Liver (tissue), 8 donors: ENCODE measurements at regions not wholly inside any gene's neighbourhood (a gene's known extent, or its start where the extent isn't known, plus 50 kb on each side); places are given as distances from the start of the nearest gene placed in this dataset.

ENCODE experiments used
- DNase-seq: peaks from one replicate; pipeline ENCODE4 v3.0.0-alpha.2; 2017; ENCODE audit warnings: low spot score
- H3K27ac ChIP-seq, 2 donors: one replicate each; pipeline ENCODE4 v1.7.0; 2013; ENCODE audit warnings: inconsistent platforms in 2 of 2, low read length in 2 of 2, control low read depth in 1 of 2, low read depth in 1 of 2, mild to moderate bottlenecking in 1 of 2
- H3K27me3 ChIP-seq, 4 donors: one replicate each; pipeline versions ENCODE4 v1.6.1 to v1.7.0; 2013; ENCODE audit warnings: low read length in 3 of 4, inconsistent platforms in 1 of 4, mild to moderate bottlenecking in 1 of 4, moderate library complexity in 1 of 4; ENCODE audit not compliant: control insufficient read depth in 4 of 4, insufficient read depth in 4 of 4
- H3K36me3 ChIP-seq, 4 donors: one replicate each; pipeline versions ENCODE4 v1.6.1 to v1.7.0; 2013; ENCODE audit warnings: low read length in 3 of 4, mild to moderate bottlenecking in 3 of 4, low read depth in 1 of 4, moderate library complexity in 1 of 4; ENCODE audit not compliant: control insufficient read depth in 4 of 4, insufficient read depth in 3 of 4
- H3K4me1 ChIP-seq, 4 donors: one replicate each; pipeline versions ENCODE4 v1.6.1 to v1.7.0; 2013; ENCODE audit warnings: low read length in 3 of 4, mild to moderate bottlenecking in 3 of 4, moderate library complexity in 1 of 4; ENCODE audit not compliant: control insufficient read depth in 4 of 4, insufficient read depth in 4 of 4
- H3K4me3 ChIP-seq, 3 donors: one replicate each; pipeline versions ENCODE4 v1.6.1 to v1.7.0; 2013; ENCODE audit warnings: low read length in 3 of 3, control low read depth in 1 of 3, low read depth in 1 of 3, mild to moderate bottlenecking in 1 of 3
- H3K9ac ChIP-seq, 2 donors: one replicate each; pipeline ENCODE4 v1.7.0; 2013; ENCODE audit warnings: low read length in 2 of 2, mild to moderate bottlenecking in 2 of 2, moderate library complexity in 2 of 2, control low read depth in 1 of 2, low read depth in 1 of 2
- H3K9me3 ChIP-seq, 4 donors: one replicate each; pipeline versions ENCODE4 v1.6.1 to v1.7.0; 2013; ENCODE audit warnings: low read length in 3 of 4; ENCODE audit not compliant: control insufficient read depth in 4 of 4
- ATF3 ChIP-seq: IDR thresholded peaks from 2 replicates; pipeline ENCODE4 v1.6.1; 2016; ENCODE audit warnings: antibody characterized with exemption
- EGR1 ChIP-seq, 2 donors: IDR thresholded peaks; 2 replicates each; pipeline ENCODE4 v1.6.1; 2016 to 2018; ENCODE audit warnings: antibody characterized with exemption in 2 of 2, low read depth in 2 of 2
- FOXA1 ChIP-seq: IDR thresholded peaks from 2 replicates; pipeline ENCODE4 v1.6.1; 2016; ENCODE audit warnings: antibody characterized with exemption
- FOXA2 ChIP-seq: IDR thresholded peaks from 2 replicates; pipeline ENCODE4 v1.6.1; 2016; ENCODE audit warnings: antibody characterized with exemption
- GABPA ChIP-seq, 2 donors: IDR thresholded peaks in 1 of 2; conservative IDR thresholded peaks in 1 of 2; 2 replicates each; pipeline ENCODE4 v1.6.1; 2016; ENCODE audit warnings: antibody characterized with exemption in 2 of 2, mild to moderate bottlenecking in 1 of 2, moderate library complexity in 1 of 2
- HNF4A ChIP-seq, 2 donors: conservative IDR thresholded peaks; 2 replicates each; pipeline ENCODE4 v1.6.1; 2016; ENCODE audit warnings: antibody characterized with exemption in 2 of 2, mild to moderate bottlenecking in 2 of 2
- JUND ChIP-seq, 2 donors: IDR thresholded peaks; 2 replicates each; pipeline ENCODE4 v1.6.1; 2016; ENCODE audit warnings: antibody characterized with exemption in 2 of 2
- MAX ChIP-seq: IDR thresholded peaks from 2 replicates; pipeline ENCODE4 v1.6.1; 2016; ENCODE audit warnings: antibody characterized with exemption
- NR2F2 ChIP-seq: IDR thresholded peaks from 2 replicates; pipeline ENCODE4 v1.6.1; 2016; ENCODE audit warnings: antibody characterized with exemption
- RAD21 ChIP-seq, 2 donors: IDR thresholded peaks; 2 replicates each; pipeline ENCODE4 v1.6.1; 2016; ENCODE audit warnings: antibody characterized with exemption in 2 of 2, mild to moderate bottlenecking in 2 of 2
- REST ChIP-seq: IDR thresholded peaks from 2 replicates; pipeline ENCODE4 v1.6.1; 2016; ENCODE audit warnings: antibody characterized with exemption, mild to moderate bottlenecking
- RXRA ChIP-seq, 2 donors: IDR thresholded peaks; 2 replicates each; pipeline ENCODE4 v1.6.1; 2017 to 2018; ENCODE audit warnings: antibody characterized with exemption in 2 of 2, mild to moderate bottlenecking in 1 of 2
- SP1 ChIP-seq: IDR thresholded peaks from 2 replicates; pipeline ENCODE4 v1.6.1; 2018; ENCODE audit warnings: antibody characterized with exemption, mild to moderate bottlenecking
- TAF1 ChIP-seq: conservative IDR thresholded peaks from 2 replicates; pipeline ENCODE4 v1.6.1; 2016; ENCODE audit warnings: antibody characterized with exemption, mild to moderate bottlenecking
- YY1 ChIP-seq: IDR thresholded peaks from 2 replicates; pipeline ENCODE4 v1.6.1; 2016; ENCODE audit warnings: antibody characterized with exemption, mild to moderate bottlenecking
- ZBTB33 ChIP-seq: IDR thresholded peaks from 2 replicates; pipeline ENCODE4 v1.6.1; 2016; ENCODE audit warnings: antibody characterized with exemption
- WGBS: extraction: QIAGEN DNeasy Blood & Tissue Kit; methylation state at CpG from one replicate; pipeline ENCODE4 v1.1.7; 2013; 5-methylcytosine and 5-hydroxymethylcytosine counted together
- TF ChIP-seq, protein P1 (sequence below): fragments of 150-350 bp; IDR thresholded peaks from 2 replicates; pipeline ENCODE4 v1.5.1; 2017; ENCODE audit warnings: improper control_type of control experiment, low read depth, low read length; ENCODE audit not compliant: missing input control
- donor health status: healthy.
- donor health status: healthy.
- donor health status: healthy.
- donor health status: healthy.
- donor health status: healthy.

DNA sequence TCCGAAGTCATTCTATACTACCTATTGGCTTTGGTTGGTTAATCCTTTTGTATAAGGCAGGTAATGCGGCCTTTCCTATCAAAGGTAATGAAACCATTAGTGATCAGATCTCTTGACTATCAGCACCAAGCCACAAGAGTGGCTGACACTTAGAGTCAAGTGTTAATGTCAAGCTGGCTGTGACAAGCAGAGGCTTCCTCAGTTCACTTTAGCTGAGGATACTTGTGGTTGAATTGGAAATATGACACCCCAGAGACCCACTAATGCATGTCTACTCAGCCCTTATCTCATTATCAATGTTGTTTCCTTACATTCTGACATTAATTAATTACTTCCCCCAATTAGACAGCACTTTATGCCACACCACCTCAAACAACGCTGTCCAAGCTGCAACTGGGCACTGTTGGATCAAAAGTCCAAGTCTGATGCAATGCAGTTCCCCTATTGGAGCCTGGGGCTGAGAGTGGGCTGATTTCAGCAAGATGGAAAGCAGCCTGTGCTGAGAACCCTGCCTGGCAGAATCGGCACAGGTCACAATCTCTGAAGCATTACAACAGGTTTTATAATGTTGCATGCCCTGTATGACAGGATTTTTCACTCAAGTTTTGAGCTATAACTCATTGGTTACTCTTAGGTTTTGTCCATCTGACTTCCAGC is 273.5 kb downstream of the COL12A1 start:
- Histone ChIP-seq H3K9me3 (no peaks in the 10 kb centered on the region), H3K27me3 (no peaks in the 10 kb centered on the region), H3K36me3 (no peaks in the 10 kb centered on the region), H3K4me1 (no peaks in the 10 kb centered on the region), H3K9ac (no peak overlapping the region), H3K27ac (no peak overlapping the region), H3K4me3 (no peak overlapping the region)
- DNase-seq = no peak
- WGBS = 53% methylated on average over 4 of the region's 4 CpGs
- no peak for TF ChIP-seq NR2F2
- TF ChIP-seq FOXA1 = no peak
- TF ChIP-seq MAX = no peak
- TF ChIP-seq ATF3 = no peak
- no peak for TF ChIP-seq RXRA (IDR thresholded peaks at IDR 0.05)
- no peak for TF ChIP-seq FOXA2
- peak; percentile 20 to 61 for TF ChIP-seq HNF4A (conservative IDR thresholded peaks at IDR 0.05)
- TF ChIP-seq, protein P1, sequence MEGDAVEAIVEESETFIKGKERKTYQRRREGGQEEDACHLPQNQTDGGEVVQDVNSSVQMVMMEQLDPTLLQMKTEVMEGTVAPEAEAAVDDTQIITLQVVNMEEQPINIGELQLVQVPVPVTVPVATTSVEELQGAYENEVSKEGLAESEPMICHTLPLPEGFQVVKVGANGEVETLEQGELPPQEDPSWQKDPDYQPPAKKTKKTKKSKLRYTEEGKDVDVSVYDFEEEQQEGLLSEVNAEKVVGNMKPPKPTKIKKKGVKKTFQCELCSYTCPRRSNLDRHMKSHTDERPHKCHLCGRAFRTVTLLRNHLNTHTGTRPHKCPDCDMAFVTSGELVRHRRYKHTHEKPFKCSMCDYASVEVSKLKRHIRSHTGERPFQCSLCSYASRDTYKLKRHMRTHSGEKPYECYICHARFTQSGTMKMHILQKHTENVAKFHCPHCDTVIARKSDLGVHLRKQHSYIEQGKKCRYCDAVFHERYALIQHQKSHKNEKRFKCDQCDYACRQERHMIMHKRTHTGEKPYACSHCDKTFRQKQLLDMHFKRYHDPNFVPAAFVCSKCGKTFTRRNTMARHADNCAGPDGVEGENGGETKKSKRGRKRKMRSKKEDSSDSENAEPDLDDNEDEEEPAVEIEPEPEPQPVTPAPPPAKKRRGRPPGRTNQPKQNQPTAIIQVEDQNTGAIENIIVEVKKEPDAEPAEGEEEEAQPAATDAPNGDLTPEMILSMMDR = no peak

GRCh38 chr6:74931558-74931957 is 274.3 kb downstream of the COL12A1 start:
- no peaks in the 10 kb centered on the region for H3K36me3 ChIP-seq
- H3K4me3 ChIP-seq = no peak overlapping the region
- H3K27ac ChIP-seq = no peak overlapping the region
- no peaks in the 10 kb centered on the region for H3K4me1 ChIP-seq
- no peak for DNase-seq
- H3K9me3 ChIP-seq = no peaks in the 10 kb centered on the region
- 68% methylated on average over 1 of the region's 1 CpG for WGBS
- H3K27me3 ChIP-seq = no peaks in the 10 kb centered on the region
- no peak overlapping the region for H3K9ac ChIP-seq
- TF ChIP-seq RAD21 (IDR thresholded peaks at IDR 0.05) (no peak), MAX (no peak), ZBTB33 (no peak), FOXA2 (no peak), NR2F2 (no peak)

DNA sequence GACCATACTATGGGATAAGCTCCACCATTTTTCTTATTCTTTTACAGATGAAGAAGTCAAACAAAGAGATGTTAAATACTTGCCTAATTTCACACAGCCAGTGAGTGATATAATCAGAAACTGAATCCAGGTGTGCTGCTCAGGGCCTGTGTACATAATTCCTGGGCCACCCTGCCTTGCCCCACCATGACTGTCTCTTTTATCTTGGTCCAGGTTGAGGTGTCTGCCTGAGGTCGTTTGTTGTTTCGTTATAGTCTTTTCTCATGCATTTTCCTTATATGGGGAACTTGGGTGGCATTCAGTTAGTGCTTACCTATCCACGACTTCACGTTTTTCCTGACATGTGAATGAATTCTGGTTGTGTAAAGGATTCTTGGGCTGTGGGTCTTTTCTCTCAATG is 277.6 kb downstream of the COL12A1 start:
- no peak overlapping the region for H3K9ac ChIP-seq
- DNase-seq = no peak
- H3K27ac ChIP-seq = no peak overlapping the region
- H3K36me3 ChIP-seq = no peaks in the 10 kb centered on the region
- 52% methylated on average over 4 of the region's 4 CpGs for WGBS
- H3K4me3 ChIP-seq = no peak overlapping the region
- H3K27me3 ChIP-seq = no peaks in the 10 kb centered on the region
- no peaks in the 10 kb centered on the region for H3K9me3 ChIP-seq
- H3K4me1 ChIP-seq = no peaks in the 10 kb centered on the region
- no peak for TF ChIP-seq JUND (IDR thresholded peaks at IDR 0.05)
- TF ChIP-seq REST = no peak
- no peak for TF ChIP-seq YY1
- no peak for TF ChIP-seq GABPA (IDR thresholded peaks at IDR 0.05 in 1 of 2, conservative IDR thresholded peaks at IDR 0.05 in 1 of 2)
- no peak for TF ChIP-seq SP1
- no peak for TF ChIP-seq ZBTB33
- TF ChIP-seq EGR1 (IDR thresholded peaks at IDR 0.05; ENCODE audit: low read depth in 2 of 2) = no peak
- no peak for TF ChIP-seq TAF1
- no peak for TF ChIP-seq NR2F2
- no peak for TF ChIP-seq RAD21 (IDR thresholded peaks at IDR 0.05)
- TF ChIP-seq RXRA (IDR thresholded peaks at IDR 0.05) = no peak
- TF ChIP-seq HNF4A (conservative IDR thresholded peaks at IDR 0.05) = no peak
- no peak for TF ChIP-seq FOXA1
